ENCODE measurements at regions not wholly inside any gene's neighbourhood (a gene's known extent, or its start where the extent isn't known, plus 50 kb on each side); places are given as distances from the start of the nearest gene placed in this dataset.

DNA sequence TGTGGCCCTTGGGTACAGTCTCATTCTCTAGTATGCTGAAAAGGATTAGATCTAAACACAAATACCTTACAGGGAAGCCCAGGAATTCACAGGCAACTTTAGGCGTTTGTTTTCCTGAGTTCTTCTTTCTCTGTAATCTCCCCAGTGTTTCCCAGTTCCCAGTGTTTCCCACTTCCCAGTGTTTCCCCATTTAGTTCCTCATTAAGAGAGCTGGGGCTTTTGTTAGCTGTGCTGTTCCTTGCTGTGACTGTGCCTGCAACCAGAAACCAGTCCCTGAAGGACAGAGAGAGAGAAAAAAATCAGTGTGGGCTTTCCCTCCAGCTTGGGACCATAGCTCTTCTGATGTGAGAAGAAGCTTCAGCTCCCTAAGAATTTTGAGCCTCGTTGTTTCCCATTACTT lies 802.9 kb upstream of the COBL start:
- TF ChIP-seq, protein P1, sequence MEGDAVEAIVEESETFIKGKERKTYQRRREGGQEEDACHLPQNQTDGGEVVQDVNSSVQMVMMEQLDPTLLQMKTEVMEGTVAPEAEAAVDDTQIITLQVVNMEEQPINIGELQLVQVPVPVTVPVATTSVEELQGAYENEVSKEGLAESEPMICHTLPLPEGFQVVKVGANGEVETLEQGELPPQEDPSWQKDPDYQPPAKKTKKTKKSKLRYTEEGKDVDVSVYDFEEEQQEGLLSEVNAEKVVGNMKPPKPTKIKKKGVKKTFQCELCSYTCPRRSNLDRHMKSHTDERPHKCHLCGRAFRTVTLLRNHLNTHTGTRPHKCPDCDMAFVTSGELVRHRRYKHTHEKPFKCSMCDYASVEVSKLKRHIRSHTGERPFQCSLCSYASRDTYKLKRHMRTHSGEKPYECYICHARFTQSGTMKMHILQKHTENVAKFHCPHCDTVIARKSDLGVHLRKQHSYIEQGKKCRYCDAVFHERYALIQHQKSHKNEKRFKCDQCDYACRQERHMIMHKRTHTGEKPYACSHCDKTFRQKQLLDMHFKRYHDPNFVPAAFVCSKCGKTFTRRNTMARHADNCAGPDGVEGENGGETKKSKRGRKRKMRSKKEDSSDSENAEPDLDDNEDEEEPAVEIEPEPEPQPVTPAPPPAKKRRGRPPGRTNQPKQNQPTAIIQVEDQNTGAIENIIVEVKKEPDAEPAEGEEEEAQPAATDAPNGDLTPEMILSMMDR (tag by site-specific recombination; IDR thresholded peaks at IDR 0.05) = no peak
- TF ChIP-seq, protein P2, sequence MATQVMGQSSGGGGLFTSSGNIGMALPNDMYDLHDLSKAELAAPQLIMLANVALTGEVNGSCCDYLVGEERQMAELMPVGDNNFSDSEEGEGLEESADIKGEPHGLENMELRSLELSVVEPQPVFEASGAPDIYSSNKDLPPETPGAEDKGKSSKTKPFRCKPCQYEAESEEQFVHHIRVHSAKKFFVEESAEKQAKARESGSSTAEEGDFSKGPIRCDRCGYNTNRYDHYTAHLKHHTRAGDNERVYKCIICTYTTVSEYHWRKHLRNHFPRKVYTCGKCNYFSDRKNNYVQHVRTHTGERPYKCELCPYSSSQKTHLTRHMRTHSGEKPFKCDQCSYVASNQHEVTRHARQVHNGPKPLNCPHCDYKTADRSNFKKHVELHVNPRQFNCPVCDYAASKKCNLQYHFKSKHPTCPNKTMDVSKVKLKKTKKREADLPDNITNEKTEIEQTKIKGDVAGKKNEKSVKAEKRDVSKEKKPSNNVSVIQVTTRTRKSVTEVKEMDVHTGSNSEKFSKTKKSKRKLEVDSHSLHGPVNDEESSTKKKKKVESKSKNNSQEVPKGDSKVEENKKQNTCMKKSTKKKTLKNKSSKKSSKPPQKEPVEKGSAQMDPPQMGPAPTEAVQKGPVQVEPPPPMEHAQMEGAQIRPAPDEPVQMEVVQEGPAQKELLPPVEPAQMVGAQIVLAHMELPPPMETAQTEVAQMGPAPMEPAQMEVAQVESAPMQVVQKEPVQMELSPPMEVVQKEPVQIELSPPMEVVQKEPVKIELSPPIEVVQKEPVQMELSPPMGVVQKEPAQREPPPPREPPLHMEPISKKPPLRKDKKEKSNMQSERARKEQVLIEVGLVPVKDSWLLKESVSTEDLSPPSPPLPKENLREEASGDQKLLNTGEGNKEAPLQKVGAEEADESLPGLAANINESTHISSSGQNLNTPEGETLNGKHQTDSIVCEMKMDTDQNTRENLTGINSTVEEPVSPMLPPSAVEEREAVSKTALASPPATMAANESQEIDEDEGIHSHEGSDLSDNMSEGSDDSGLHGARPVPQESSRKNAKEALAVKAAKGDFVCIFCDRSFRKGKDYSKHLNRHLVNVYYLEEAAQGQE (tag by site-specific recombination; IDR thresholded peaks at IDR 0.05) = no peak
- TF ChIP-seq ZNF416 (tag by site-specific recombination; IDR thresholded peaks at IDR 0.05) = no peak
- TF ChIP-seq, protein P3, sequence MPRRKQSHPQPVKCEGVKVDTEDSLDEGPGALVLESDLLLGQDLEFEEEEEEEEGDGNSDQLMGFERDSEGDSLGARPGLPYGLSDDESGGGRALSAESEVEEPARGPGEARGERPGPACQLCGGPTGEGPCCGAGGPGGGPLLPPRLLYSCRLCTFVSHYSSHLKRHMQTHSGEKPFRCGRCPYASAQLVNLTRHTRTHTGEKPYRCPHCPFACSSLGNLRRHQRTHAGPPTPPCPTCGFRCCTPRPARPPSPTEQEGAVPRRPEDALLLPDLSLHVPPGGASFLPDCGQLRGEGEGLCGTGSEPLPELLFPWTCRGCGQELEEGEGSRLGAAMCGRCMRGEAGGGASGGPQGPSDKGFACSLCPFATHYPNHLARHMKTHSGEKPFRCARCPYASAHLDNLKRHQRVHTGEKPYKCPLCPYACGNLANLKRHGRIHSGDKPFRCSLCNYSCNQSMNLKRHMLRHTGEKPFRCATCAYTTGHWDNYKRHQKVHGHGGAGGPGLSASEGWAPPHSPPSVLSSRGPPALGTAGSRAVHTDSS (tag by site-specific recombination; IDR thresholded peaks at IDR 0.05) = no peak
- no peak for TF ChIP-seq ZBTB8A (tag by site-specific recombination; IDR thresholded peaks at IDR 0.05)
- no peak for TF ChIP-seq HOXC10 (CRISPR knock-in tag; IDR thresholded peaks at IDR 0.05)

Measured in HEK293 (cell line).